Inferior parietal cortex (tissue), 1 donor: ENCODE measurements at regions not wholly inside any gene's neighbourhood (a gene's known extent, or its start where the extent isn't known, plus 50 kb on each side); places are given as distances from the start of the nearest gene placed in this dataset.
"Not testable (repeated sequence)": the region's sequence is repeated elsewhere in the genome, so short reads cannot be mapped to it uniquely, and the experiment has no call there.

Experiments used
- DNase-seq: peaks from one replicate; pipeline ENCODE4 v3.0.0-alpha.2; 2016; ENCODE audit errors: extremely low spot score

DNA sequence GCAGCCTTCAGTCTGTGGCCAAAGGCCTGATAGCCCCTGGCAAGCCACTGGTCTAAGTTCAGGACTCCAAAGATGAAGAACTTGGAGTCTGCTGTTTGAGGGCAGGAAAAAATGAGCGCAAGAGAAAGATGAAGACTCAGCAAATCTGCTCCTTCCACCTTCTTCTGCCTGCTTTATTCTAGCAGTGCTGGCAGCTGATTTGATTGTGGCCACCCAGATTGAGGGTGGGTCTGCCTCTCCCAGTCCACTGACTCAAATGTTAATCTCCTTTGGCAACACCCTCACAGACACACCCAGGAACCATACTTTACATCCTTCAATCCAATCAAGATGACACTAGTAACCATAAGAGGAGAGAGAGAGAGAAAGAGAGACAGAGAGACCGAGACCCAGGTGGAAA, 127.6 kb downstream of the UTP18 start:
- no peak for DNase-seq

GRCh38 chr17:51389875-51390274, 129.5 kb downstream of the UTP18 start:
- DNase-seq = no peak

- no peak for DNase-seq
Observed at GRCh38 chr17:51391982-51392654, 131.8 kb downstream of the UTP18 start.

GRCh38 chr17:51395621-51396020, 135.3 kb downstream of the UTP18 start:
- no peak for DNase-seq

DNA sequence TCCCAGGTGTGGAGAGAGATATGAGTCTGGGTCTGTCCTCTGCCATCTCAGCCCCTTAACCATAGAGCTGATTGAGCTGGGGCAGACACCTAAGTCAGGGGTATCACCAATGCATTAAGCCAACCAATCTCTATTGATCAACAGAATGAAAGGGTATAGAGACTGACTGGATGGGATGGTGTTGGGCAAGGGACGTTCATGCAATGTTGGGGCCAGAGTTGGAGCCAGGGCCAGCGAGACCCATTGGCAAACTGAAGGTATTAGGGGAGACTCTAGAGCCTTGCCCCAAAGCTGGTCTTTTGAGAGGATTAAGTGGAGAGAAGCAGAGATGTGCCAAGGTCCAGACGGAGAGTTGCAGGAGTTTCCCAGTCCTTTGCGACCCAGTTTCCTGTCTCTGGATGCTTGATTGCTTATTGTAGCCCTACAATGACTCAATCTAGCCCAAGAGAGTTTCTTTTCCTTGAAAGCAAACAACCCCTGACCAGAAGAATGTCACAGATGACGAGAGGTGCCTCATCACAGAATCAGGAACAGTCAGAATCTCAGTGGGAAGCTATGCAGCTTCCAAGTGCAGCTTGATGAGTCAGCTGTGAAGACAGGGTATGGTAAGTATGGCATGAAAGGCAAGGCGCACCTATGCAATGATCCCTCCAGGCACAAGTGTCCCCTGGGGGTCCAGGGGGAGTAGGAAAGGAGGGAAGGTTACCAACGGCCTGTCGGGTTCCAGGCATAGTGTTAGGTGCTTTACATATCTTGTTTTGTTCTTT, 137.2 kb downstream of the UTP18 start:
- DNase-seq = no peak

DNA sequence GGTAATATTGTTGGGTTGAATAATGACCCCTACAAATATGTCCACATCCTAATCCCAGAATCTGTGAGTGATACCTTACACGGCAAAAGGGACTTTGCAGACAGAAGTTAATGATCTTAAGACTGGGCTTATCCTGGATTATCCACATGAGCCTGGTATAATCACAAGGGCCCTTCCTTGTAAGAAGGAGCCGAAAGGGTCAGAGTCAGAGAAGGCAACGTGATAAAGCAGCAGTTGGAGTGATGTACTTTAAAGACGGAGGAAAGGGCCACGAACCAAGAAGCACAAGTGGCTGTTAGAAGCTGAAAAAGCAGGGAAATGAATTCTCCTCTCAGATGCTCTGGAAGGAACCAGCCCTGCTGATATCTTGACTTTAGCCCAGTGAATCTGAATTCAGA, 137.8 kb downstream of the UTP18 start:
- DNase-seq = no peak

GRCh38 chr17:51398687-51399086, 138.3 kb downstream of the UTP18 start:
- no peak for DNase-seq

DNA sequence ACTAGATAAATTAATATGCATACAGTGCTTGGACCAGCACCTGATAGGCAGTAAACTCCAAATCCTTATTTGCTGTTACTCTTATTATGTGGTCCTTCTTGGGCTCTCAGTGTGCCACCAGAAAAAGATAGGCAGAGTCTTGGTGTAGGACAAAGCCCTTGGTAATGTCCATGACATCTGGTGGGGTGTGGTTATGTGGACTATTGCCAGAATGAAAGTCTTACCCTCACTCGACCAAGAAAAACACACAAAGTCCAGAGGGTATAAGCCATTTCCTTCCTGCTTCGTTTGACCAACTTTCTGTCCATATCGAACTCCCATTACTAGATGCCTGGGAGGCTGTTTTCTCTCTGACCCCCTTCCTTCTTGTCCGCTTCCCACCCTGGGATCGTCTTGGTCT, 140.9 kb downstream of the UTP18 start:
- no peak for DNase-seq

- DNase-seq = no peak
Observed at GRCh38 chr17:51402899-51403298, 142.6 kb downstream of the UTP18 start.

DNA sequence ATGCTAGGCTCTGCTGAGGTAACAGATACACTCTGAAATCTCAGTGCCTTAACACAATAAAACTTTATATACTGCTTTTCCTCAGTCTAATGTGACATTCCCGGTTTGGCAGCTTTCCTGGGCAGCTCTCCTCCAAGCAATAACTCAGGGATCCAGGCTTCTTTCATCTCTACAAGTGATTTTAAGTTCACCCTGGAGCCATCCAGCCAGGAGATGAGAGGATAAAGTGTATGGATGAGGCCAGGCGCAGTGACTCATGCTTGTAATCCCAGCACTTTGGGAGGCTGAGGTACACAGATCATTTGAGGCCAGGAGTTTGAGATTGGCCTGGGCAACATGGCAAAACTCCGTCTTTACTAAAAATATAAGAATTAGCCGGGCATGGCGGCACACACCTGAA, 147.2 kb downstream of the UTP18 start:
- no peak for DNase-seq

DNA sequence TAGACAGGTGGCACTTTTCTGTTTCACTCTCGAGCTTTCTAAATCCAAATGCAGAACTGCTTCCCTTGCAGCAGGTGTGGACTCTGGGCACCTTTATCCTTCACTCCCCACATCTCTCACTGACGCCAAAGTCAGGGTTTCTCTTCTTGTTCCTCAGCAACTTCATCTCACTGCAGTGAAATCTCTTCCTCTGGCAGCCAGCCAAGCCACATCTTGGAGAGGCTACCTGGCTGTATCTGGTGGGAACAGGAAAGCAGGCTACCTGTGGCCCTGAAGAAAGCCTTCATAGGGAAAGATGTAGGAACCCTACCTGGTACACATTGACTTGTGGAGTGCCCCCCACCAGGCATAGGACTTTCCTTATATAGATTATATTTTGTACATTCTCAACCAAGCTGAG, 159.1 kb downstream of the UTP18 start:
- DNase-seq = no peak

DNA sequence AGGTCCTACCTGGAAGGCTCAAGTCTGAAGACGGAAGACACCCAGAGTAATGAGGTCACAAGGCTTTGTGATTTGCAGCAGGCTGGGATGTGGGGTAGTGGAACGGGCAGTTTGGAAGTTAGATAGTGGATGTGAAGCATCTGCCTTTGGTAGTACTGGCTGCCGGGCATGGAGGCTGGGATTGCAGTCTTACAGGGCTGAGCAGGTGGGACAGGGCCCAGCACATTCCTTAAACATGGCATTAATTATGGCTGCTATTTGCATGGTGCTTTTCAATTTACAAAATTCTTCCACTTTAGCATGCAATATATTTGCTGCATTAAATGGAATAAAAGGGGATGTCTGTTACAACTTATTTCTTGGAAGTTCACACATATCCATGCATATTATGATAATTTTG, 161.2 kb downstream of the UTP18 start:
- no peak for DNase-seq

DNA sequence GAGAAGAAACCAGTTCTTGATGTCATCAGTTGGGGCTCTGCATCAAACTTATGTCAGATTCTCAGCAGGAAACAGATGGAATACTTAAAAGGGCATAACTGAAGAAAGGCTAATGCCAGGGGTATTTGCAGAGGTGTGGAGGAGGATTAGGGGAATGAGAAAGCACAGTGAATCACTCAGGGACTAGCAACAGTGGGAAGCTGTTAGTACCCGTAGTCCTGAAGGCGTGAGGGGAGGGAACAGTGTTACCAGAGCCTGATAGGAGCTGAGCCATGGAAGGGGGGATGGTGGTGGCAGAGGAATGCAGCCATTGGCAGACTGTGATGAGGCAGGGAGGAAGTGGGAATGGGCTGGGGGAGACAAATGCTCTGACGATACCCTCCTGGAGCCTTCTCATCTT, 162.3 kb downstream of the UTP18 start:
- DNase-seq = no peak

DNA sequence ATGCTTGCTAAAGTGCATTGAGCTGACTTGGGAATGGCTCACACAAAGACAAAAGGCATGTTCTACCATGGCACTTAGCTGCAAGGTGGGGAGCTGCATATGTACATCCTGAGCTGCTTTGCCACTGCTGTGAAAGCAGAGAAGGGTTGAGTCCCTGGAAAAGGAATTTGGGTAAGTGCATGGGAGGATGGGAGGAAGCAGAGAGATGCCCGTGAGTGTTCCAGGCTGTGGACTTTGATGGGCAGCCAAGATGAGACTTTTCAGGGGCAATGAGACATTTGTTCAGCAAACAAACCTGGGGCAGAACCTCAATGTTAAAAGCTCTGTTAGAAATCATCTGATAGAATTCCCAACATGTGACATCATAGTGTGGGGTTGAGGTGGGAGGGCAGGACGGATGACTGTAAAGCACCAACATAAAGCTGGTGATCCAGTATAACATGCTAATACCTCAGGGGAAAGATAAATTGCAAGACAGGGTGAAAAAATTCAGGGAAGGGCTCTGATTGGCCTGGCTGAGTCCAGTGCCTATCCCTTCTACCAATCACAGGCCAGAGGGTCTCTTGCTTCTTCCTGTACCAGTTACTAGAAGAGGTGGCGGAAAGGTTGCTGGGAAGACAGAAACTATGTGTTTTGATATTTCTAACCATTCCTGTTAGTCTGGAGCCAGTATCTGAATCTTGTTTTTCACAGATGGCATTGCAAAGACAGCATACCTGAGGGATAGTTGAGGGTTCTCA, 163.2 kb downstream of the UTP18 start:
- no peak for DNase-seq

GRCh38 chr17:51425773-51426172, 165.4 kb downstream of the UTP18 start:
- no peak for DNase-seq

DNA sequence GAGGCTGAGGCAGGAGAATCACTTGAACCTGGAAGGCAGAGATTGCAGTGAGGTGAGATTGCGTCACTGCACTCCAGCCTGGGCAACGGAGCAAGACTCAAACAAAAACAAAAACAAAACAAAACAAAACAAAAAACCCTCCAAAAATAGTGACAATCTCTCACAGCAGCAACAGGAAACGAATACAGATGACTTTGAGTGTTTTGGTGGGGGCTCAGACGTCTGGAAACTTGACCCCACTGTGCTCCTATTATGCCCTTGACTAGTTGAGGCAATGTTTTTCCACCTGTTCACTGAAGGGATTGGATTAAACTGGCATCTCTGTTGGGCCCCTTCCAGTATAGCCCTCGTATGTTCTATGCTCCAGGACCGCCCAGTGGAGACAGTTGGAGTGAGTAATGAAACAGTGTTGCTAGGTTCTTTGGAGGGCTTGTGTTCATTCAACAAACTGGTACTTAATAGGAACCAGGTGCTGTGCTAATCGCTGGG, 167.0 kb downstream of the UTP18 start:
- no peak for DNase-seq

DNA sequence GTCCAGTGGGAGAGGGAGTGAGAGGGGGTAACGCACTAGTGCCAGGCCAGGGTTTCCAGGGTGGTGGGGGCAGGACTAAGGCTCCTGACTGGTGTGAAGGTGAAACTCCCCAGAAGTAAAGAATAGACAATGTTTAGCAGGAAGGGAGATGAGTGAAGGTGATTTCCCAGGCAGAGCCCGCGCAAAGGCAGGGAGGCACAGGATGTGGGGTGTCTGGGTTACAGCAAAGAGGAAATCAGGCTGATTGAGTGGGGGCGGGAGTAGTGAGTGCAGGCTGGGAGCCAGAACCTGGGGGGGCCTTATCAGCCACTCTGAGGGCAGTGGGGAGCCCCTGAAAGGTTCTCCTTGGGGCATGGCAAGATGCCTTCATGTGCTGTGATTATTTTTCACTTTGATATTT, 167.5 kb downstream of the UTP18 start:
- DNase-seq = no peak

DNA sequence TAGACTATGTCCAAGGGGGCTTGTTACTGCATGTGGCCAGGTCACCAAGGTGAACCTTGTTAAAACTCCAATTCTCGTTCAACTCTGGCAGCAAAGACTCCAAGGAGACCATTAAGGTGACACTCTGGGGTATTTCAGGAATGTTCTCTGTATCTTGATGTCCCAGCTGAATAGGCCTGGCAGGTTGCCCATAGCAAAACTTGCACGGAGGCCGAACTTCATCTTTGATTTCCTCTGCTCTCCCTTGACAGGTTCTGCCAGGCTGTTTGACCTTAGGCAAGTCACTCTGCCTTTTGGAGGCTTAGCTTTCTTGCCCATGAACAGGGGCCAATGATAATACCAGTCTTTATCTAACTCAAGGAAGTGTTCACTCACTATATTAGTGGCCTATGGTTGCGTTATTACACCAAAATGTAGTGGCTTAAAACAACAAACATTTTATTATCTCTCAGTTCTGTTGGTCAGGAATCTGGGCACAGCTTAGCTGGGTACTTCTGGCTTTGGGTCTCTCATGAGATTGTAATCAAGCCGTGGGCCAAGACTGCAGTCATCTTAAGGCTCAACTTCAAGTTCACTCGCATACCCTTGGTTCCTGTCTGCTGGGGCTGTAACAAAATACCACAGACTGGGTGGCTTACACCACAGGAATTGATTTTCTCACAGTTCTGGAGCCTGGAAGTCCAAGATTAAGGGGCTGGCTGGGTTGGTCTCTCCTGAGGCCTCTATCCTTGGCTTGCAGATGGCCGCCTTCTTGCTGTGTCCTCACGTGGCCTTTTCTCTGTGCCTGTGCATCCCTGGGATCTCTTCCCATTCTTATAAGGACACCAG, 168.5 kb downstream of the UTP18 start:
- DNase-seq = no peak

DNA sequence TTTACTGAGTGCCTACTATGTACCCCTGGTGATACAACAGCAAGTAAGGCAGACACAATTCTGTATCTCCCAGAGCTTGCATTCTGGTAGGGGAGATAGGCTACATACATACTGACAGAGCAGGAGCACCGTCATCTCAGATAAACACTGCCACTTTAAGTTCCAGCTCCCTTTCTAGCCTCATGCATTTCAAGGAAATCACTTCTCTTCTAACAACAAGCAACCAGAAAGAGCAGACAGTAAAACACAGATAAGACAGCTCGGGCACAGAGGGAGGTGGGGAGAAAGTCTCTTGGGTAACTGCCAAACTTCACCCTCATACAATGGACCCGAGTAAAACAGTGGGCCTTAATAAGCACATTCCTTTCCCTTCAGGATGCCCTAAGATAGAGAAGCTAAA, 169.6 kb downstream of the UTP18 start:
- DNase-seq = not testable (repeated sequence)

- no peak for DNase-seq
Observed at GRCh38 chr17:51430591-51430990, 170.2 kb downstream of the UTP18 start.

GRCh38 chr17:51434434-51435170, 174.3 kb downstream of the UTP18 start:
- no peak for DNase-seq
